MM.1S (cell line): ENCODE measurements at regions not wholly inside any gene's neighbourhood (a gene's known extent, or its start where the extent isn't known, plus 50 kb on each side); places are given as distances from the start of the nearest gene placed in this dataset.

Experiments used
- EZH2 ChIP-seq: fragments of 300-600 bp; sonication (generic); optimal IDR thresholded peaks from 2 replicates; pipeline ENCODE3; 2017; ENCODE audit warnings: low read depth, mild to moderate bottlenecking, antibody characterized with exemption, low read length, mixed read lengths
- EZH2phosphoT487 ChIP-seq: fragments of 300-600 bp; sonication (generic); IDR thresholded peaks from 2 replicates; pipeline ENCODE4 v1.6.1; 2018; ENCODE audit warnings: antibody characterized with exemption, low read length
- TF ChIP-seq, protein P1 (sequence below): fragments of 300-600 bp; sonication (generic); IDR thresholded peaks from 2 replicates; pipeline ENCODE4 v1.5.1; 2016; ENCODE audit warnings: antibody characterized with exemption, low read length, mixed read lengths

DNA sequence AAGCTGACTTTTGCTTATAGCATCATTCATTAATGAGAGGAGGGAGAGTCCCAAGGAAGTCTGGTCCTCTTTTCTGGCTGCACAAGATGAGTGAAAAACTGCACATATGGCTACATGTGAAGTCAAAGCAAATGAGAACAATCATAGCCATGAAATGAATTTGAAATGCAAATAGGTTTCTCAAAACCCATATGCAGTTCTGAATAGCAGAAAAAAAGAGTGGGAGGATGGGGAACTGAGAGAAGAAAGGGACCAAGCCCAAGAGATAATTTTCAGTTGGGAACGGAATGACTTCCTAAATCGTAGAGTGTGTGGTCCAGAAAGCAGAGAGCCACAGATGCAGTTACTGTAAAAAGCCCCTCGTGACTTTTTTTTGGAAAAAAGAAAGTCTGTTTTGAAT, 66.3 kb downstream of the GTPBP8 start:
- TF ChIP-seq, protein P1, sequence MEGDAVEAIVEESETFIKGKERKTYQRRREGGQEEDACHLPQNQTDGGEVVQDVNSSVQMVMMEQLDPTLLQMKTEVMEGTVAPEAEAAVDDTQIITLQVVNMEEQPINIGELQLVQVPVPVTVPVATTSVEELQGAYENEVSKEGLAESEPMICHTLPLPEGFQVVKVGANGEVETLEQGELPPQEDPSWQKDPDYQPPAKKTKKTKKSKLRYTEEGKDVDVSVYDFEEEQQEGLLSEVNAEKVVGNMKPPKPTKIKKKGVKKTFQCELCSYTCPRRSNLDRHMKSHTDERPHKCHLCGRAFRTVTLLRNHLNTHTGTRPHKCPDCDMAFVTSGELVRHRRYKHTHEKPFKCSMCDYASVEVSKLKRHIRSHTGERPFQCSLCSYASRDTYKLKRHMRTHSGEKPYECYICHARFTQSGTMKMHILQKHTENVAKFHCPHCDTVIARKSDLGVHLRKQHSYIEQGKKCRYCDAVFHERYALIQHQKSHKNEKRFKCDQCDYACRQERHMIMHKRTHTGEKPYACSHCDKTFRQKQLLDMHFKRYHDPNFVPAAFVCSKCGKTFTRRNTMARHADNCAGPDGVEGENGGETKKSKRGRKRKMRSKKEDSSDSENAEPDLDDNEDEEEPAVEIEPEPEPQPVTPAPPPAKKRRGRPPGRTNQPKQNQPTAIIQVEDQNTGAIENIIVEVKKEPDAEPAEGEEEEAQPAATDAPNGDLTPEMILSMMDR = no peak
- TF ChIP-seq EZH2 (no peak), EZH2phosphoT487 (no peak)
